GM18508 (cell line): ENCODE measurements at regions not wholly inside any gene's neighbourhood (a gene's known extent, or its start where the extent isn't known, plus 50 kb on each side); places are given as distances from the start of the nearest gene placed in this dataset.

Source experiments
- ATAC-seq: cut with Tn5 transposase; IDR thresholded peaks from one replicate; pipeline ENCODE4 v1.9.1; 2021; ENCODE audit warnings: moderate number of reproducible peaks; ENCODE audit not compliant: insufficient read depth, unreplicated experiment

DNA sequence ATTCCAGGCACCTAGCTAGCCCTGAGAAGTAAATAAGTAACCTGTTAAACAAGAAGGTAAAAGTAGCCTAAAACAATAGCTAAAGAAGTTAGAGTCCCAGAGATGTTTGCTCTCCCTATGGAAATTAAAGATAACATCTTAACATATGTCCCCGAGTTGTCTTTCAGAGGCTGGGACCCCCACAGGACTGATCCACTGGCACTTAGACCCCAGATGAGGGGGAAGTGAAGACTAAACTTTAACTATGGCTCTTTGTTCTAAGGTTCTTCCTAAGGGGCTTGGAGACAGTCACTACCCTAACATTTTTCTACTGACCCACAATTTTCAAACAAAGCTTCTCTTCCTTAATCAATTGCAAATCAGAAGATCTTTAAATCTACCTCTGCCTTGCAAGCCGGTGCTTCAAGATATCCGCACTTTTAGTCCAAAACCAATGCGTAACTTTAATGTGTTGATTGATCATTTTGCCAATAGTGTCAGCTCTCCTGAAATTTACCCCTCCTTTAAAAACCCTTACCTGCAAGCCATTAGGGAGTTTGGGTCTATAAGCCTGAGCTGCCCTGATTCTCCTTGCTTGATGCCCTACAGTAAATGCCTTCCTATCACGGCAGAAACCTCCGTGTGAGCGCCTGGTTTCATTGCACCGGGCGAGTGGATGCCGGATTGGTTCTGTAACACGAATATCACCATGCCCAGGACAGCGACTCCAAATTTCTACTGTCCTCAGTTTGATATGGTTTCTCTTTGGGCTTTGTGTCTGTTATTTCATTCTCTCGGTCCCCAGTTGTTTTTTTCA is 404.4 kb downstream of the SIPA1L2 start:
- ATAC-seq = no peak

DNA sequence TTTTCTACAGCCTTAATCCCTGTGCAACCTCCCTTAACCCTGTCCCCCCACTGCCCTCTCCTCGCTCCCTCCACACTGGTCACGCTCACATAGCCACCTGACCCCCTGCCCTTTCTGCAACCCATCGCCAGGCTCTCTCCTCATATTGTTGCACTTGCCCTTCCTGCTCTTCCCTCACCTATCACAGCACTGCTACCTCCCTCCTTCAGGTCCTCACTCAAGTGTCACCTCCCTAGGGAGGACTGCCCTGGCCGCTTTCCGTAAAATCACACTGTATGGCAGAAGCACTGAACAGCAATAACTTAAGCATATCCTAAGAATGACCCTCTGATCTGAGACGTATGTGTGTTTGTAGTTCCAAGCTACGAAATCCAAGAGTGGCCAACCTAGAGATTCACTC is 406.0 kb downstream of the SIPA1L2 start:
- ATAC-seq = no peak

GRCh38 chr1:232223183-232223708 is 406.7 kb downstream of the SIPA1L2 start:
- no peak for ATAC-seq

DNA sequence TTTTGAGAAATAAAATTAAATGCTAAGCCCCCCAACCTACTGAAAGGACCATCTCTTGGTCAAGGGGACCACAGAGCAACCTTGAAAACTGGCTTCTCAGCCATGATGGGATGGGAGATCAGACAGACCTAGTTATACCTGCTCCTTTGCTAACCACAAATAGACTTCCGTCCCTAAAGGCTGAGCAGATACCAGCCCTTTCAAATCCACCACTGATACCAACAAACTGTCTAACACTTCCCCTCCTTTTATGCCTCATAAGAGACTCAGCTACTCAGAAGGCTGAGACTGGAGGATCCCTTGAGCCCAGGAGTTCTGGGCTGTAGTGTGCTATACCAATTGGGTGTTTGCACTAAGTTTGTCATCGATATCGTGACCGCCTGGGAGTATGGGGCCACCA is 407.3 kb downstream of the SIPA1L2 start:
- ATAC-seq = no peak

GRCh38 chr1:232221802-232222499 is 408.0 kb downstream of the SIPA1L2 start:
- no peak for ATAC-seq

- ATAC-seq = no peak
Observed at GRCh38 chr1:232218955-232219865, 410.7 kb downstream of the SIPA1L2 start.

DNA sequence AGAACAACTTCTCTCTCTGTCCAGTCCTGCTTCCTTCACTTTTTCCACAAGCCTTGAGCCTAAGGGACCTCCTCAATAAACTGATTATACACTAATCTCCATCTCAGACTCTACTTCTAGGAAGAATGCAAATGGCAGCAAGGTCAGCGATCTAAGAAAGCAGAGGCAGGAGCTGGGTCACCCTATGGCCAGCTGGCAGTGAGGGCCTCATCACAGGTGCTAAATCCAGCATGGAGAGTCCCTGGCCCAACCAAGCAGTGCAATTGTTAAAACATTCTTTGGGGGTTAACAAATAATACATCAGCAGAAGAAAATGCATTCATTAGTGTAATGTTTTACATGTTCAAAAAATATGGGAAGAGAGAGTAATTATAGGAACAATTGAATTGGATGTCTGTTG is 416.0 kb downstream of the SIPA1L2 start:
- no peak for ATAC-seq

- ATAC-seq = no peak
Observed at GRCh38 chr1:232212253-232212652, 417.7 kb downstream of the SIPA1L2 start.

DNA sequence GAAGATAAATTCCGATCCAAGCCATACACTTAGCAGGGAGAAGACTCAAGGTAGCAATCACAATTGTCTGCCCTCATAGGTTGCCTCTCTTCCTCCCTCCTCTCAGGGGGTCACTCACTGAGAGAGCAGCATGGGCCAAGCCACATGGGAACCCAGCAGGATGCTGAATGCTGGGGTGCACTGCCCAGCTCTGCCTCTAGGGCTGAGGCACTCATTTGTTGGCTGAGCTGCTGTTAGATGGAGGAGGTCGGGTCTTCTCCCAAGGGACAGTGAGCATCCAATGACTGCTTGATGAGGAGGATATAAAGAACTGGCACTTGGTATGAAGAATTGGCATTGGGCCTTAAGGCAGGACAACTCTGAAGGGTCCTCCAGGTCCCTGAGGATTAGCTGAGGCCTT is 418.8 kb downstream of the SIPA1L2 start:
- ATAC-seq = no peak

- ATAC-seq = no peak
Observed at GRCh38 chr1:232209357-232209756, 420.6 kb downstream of the SIPA1L2 start.

GRCh38 chr1:232207073-232207866 is 422.7 kb downstream of the SIPA1L2 start:
- no peak for ATAC-seq

DNA sequence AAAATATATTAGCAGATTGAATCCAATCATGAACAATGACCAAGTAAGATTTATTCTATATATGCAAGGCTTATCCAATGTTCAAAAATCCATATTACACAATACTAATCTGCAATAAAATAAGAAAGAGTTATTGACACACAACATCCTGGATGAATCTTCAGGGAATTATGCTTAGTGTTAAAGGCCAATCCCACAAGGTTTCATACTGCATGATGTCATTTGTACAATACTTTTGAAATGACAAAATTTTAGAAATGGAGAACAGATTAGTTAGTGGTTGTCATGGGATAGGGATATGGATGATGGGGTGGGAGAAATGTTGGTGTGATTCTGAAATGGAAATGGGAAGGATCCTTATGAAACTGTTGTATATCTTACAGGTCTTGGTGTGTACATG is 425.7 kb downstream of the SIPA1L2 start:
- ATAC-seq = no peak

- ATAC-seq = no peak
Observed at GRCh38 chr1:232201024-232201423, 428.9 kb downstream of the SIPA1L2 start.

DNA sequence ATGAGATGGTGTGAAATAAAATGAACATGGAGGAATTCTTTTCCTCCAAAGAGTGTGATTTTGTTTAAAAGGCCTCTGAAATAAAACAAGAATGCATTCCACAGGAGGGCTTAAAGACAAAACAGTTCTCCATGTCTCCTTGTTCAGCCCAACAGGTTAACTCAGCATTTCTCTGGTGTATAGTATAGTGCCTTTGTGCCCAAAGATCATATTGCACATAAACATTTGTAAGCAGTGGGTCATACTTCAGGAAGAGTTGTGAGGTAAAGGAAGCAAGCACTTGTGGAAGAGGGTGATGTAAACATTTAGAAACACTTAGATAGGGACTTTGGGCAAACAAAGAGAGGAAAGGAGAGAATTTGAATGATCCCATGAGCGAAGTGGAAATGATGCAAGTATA is 433.9 kb downstream of the SIPA1L2 start:
- ATAC-seq = no peak

DNA sequence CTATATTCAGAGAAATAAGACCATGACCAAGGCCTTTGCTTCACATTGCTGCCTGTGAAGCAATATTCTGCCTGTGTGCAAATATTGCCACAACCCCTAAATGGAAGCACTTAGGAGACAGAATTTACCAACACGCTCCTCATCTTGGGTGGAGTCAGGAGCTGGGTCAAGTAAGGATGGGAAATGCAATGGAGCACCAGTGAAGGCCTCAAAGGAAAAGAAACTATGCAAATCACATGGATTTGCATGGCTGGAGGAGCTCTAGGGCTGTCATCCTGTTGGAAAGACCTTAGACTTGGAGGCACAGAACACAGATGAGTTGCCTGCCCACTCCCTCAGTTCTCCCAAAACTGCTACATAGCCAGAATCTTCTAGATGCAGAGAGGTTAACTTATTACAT is 435.5 kb downstream of the SIPA1L2 start:
- no peak for ATAC-seq

- ATAC-seq = no peak
Observed at GRCh38 chr1:232193451-232193783, 436.5 kb downstream of the SIPA1L2 start.

- ATAC-seq = no peak
Observed at GRCh38 chr1:232192781-232193450, 437.0 kb downstream of the SIPA1L2 start.

- no peak for ATAC-seq
Observed at GRCh38 chr1:232191560-232191959, 438.4 kb downstream of the SIPA1L2 start.

GRCh38 chr1:232188318-232188717 is 441.6 kb downstream of the SIPA1L2 start:
- ATAC-seq = no peak
